MCF 10A (cell line): ENCODE measurements at regions not wholly inside any gene's neighbourhood (a gene's known extent, or its start where the extent isn't known, plus 50 kb on each side); places are given as distances from the start of the nearest gene placed in this dataset.

Experiments
- BruUV-seq: library from RNA; stranded (reverse); fragments of 400-500 nt; replicated peaks from 2 replicates; lab custom pipeline; 2021; lab: Mats Ljungman, UMichigan
- CTCF ChIA-PET: fragments of 300-600 bp; sonication (Branson Sonifier 250); formaldehyde crosslinking; extraction: SDS; loops from one replicate; lab custom pipeline; 2021; ENCODE audit warnings: antibody characterized with exemption, inconsistent platforms; lab: Yijun Ruan, JAX
- POLR2A ChIA-PET: fragments of 300-600, 350-650 bp; sonication (Branson Sonifier 250); formaldehyde crosslinking; extraction: SDS; loops from one replicate; lab custom pipeline; 2020; ENCODE audit warnings: antibody characterized with exemption, inconsistent platforms; lab: Yijun Ruan, JAX
- DNase-seq: peaks from one replicate; pipeline ENCODE4 v3.0.0-alpha.2; 2018; ENCODE audit not compliant: unreplicated experiment
- H3K27ac Mint-ChIP-seq: one replicate; pipeline ENCODE4 v1.8.0; 2022; ENCODE audit warnings: mild to moderate bottlenecking, low read depth, mixed read lengths; ENCODE audit not compliant: unreplicated experiment
- H3K27me3 Mint-ChIP-seq: one replicate; pipeline ENCODE4 v1.8.0; 2022; ENCODE audit warnings: mixed read lengths; ENCODE audit not compliant: insufficient read depth, unreplicated experiment
- H3K36me3 Mint-ChIP-seq: one replicate; pipeline ENCODE4 v1.8.0; 2022; ENCODE audit warnings: mild to moderate bottlenecking, moderate library complexity, mixed read lengths; ENCODE audit not compliant: insufficient read depth, unreplicated experiment
- H3K4me1 Mint-ChIP-seq: one replicate; pipeline ENCODE4 v1.8.0; 2022; ENCODE audit warnings: mixed read lengths; ENCODE audit not compliant: insufficient read depth, unreplicated experiment
- H3K4me3 Mint-ChIP-seq: one replicate; pipeline ENCODE4 v1.8.0; 2022; ENCODE audit warnings: mild to moderate bottlenecking, moderate library complexity, mixed read lengths; ENCODE audit not compliant: unreplicated experiment
- H3K9me3 Mint-ChIP-seq: one replicate; pipeline ENCODE4 v1.8.0; 2022; ENCODE audit warnings: mixed read lengths; ENCODE audit not compliant: unreplicated experiment
- CTCF ChIP-seq: fragments of 200-600 bp; IDR thresholded peaks from one replicate; pipeline ENCODE4 v1.8.0; 2022; ENCODE audit warnings: antibody characterized with exemption, mild to moderate bottlenecking; ENCODE audit not compliant: unreplicated experiment
- intact Hi-C: fragments of 100-400 bp; cut with micrococcal nuclease; formaldehyde crosslinking; loops from 2 replicates; pipeline ENCODE4 v1.14.1; 2022

DNA sequence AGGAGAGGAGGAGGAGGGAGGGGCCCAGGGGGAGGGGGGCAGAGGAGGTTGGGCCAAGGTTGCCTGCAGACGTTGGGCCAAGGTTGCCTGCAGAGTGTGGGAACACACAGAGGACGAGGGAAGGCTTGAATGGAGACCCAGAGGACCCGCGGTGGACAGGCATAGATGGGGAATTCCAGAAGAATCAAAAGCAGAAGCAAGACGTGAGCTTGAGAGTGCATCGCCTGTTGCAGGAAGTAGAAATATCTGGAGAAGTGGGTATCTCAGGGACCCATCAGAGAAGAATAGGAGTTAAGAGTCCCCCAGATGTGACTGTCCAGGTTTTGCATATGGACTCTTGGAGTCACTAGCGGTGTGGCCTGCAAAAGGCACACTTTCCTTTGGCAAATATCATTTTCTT lies 670.2 kb downstream of the TBC1D22A start:
- Mint-ChIP-seq H3K4me3 (no peak overlapping the region), H3K9me3 (peaks cover 38% of the 10 kb centered on the region), H3K4me1 (no peaks in the 10 kb centered on the region), H3K36me3 (no peaks in the 10 kb centered on the region), H3K27ac (no peak overlapping the region), H3K27me3 (peaks cover 18% of the 10 kb centered on the region)
- ChIA-PET POLR2A (no interaction called here), CTCF (no interaction called here)
- BruUV-seq: no TSS peak
- intact Hi-C loops: no loop called here
- DNase-seq: no peak
- TF ChIP-seq CTCF: no peak

GRCh38 chr22:47423861-47424820 lies 661.7 kb downstream of the TBC1D22A start:
- no peak for TF ChIP-seq CTCF
- ChIA-PET CTCF (no interaction called here), POLR2A (no interaction called here)
- Mint-ChIP-seq H3K27ac (no peak overlapping the region), H3K4me3 (no peak overlapping the region), H3K27me3 (peaks cover 70% of the 10 kb centered on the region), H3K4me1 (no peaks in the 10 kb centered on the region), H3K36me3 (no peaks in the 10 kb centered on the region), H3K9me3 (peaks cover 20% of the 10 kb centered on the region)
- no peak for DNase-seq
- intact Hi-C loops: no loop called here
- BruUV-seq: no TSS peak

DNA sequence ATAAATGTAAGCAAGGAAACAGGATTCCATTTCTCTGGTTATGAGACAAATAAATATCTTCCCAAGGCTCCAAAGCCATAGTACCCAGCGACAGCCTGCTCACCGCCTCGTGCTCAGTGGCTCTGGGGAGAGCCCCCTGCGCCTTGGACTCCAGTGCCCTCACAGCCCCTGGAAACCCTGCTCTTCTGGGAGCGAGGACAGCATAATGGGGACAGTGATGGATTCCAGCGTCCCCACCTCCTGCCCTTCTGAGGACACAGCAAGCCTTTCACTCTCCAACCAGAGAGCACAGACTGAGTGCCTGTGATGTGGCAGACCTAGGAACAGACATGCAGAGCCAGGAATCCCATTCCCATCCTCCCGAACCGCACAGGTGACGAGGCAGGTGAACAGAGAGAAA lies 660.8 kb downstream of the TBC1D22A start:
- POLR2A ChIA-PET: no interaction called here
- no peak for TF ChIP-seq CTCF
- Mint-ChIP-seq H3K4me3 (no peak overlapping the region), H3K27ac (no peak overlapping the region), H3K9me3 (peaks cover 12% of the 10 kb centered on the region), H3K27me3 (peaks cover 66% of the 10 kb centered on the region), H3K36me3 (no peaks in the 10 kb centered on the region), H3K4me1 (no peaks in the 10 kb centered on the region)
- no peak for DNase-seq
- intact Hi-C loops: no loop called here
- BruUV-seq: no TSS peak
- CTCF ChIA-PET: no interaction called here

DNA sequence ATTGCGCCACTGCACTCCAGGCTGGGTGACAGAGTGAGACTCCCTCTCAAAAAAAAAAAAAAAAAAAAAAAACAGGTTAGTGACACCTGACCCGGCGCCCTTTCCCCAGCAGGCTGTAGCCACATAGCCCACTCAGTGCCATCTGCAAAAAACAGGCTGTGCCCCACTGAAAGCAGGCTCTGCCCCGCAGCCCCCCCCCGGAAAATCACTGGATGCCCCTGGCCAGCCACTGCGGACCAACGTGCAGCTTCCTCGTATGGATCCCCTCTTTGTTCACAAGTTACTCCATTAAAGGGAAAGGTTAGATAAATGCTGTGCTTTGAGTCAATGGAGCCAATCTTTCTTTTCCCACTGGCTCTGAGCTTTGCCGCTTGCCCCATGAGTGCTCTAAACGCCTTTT lies 660.3 kb downstream of the TBC1D22A start:
- Mint-ChIP-seq H3K27me3 (peaks cover 61% of the 10 kb centered on the region), H3K4me1 (no peaks in the 10 kb centered on the region), H3K36me3 (no peaks in the 10 kb centered on the region), H3K9me3 (peaks cover 7% of the 10 kb centered on the region), H3K27ac (no peak overlapping the region), H3K4me3 (no peak overlapping the region)
- no TSS peak for BruUV-seq
- intact Hi-C loops: no loop called here
- no peak for DNase-seq
- ChIA-PET CTCF (no interaction called here), POLR2A (no interaction called here)
- TF ChIP-seq CTCF: no peak
